ENCODE measurements at regions not wholly inside any gene's neighbourhood (a gene's known extent, or its start where the extent isn't known, plus 50 kb on each side); places are given as distances from the start of the nearest gene placed in this dataset.

- Mint-ChIP-seq H3K36me3 (no peaks in the 10 kb centered on the region), H3K27me3 (ENCODE audit: insufficient read depth, low read depth) (no peaks in the 10 kb centered on the region), H3K4me3 (no peak overlapping the region), H3K27ac (no peak overlapping the region), H3K4me1 (peaks cover 2% of the 10 kb centered on the region), H3K9me3 (no peaks in the 10 kb centered on the region)
- no peaks in the 10 kb centered on the region for H3K9me3 ChIP-seq (ENCODE audit: low read depth)
- H3K27ac ChIP-seq, result no peak overlapping the region
- no peak overlapping the region for H3K9ac ChIP-seq
- DNase-seq (ENCODE audit: low spot score), result no peak
- no peaks in the 10 kb centered on the region for H3K36me3 ChIP-seq
- H3K4me1 ChIP-seq, result no peaks in the 10 kb centered on the region
- no peak for TF ChIP-seq EZH2 (IDR thresholded peaks at IDR 0.05)
- TF ChIP-seq EZH2phosphoT487 (IDR thresholded peaks at IDR 0.05), result no peak
- no peak for TF ChIP-seq CTCF (IDR thresholded peaks at IDR 0.05)
- H3K4me3 ChIP-seq, result no peak overlapping the region
- no peaks in the 10 kb centered on the region for H3K79me2 ChIP-seq (ENCODE audit: low read depth)
- no peaks in the 10 kb centered on the region for H3K27me3 ChIP-seq
- H4K20me1 ChIP-seq (ENCODE audit: low read depth), result no peaks in the 10 kb centered on the region
- no peak overlapping the region for H2AFZ ChIP-seq (replicated peaks)
- H3K4me2 ChIP-seq, result no peak overlapping the region
- no peaks in the 10 kb centered on the region for H3F3A ChIP-seq (ENCODE audit: low read depth)
These were observed 343.1 kb upstream of the MEX3C start for GRCh38 chr18:51540562-51540961.

GRCh38 chr18:51541230-51541629 lies 343.7 kb upstream of the MEX3C start:
- Histone ChIP-seq H3K9me3 (ENCODE audit: low read depth) (no peaks in the 10 kb centered on the region), H3K36me3 (no peaks in the 10 kb centered on the region), H3K79me2 (ENCODE audit: low read depth) (no peaks in the 10 kb centered on the region), H3K4me2 (no peak overlapping the region), H3K27ac (no peak overlapping the region), H3K9ac (no peak overlapping the region), H4K20me1 (ENCODE audit: low read depth) (no peaks in the 10 kb centered on the region), H3K27me3 (no peaks in the 10 kb centered on the region), H2AFZ (replicated peaks) (no peak overlapping the region), H3K4me3 (no peak overlapping the region), H3F3A (ENCODE audit: low read depth) (no peaks in the 10 kb centered on the region), H3K4me1 (no peaks in the 10 kb centered on the region)
- Mint-ChIP-seq H3K4me1 (peaks cover 3% of the 10 kb centered on the region), H3K27me3 (ENCODE audit: insufficient read depth, low read depth) (no peaks in the 10 kb centered on the region), H3K36me3 (no peaks in the 10 kb centered on the region), H3K9me3 (no peaks in the 10 kb centered on the region), H3K4me3 (no peak overlapping the region), H3K27ac (no peak overlapping the region)
- TF ChIP-seq CTCF (IDR thresholded peaks at IDR 0.05), result no peak
- no peak for TF ChIP-seq EZH2phosphoT487 (IDR thresholded peaks at IDR 0.05)
- no peak for TF ChIP-seq EZH2 (IDR thresholded peaks at IDR 0.05)
- DNase-seq (ENCODE audit: low spot score), result no peak

- Mint-ChIP-seq H3K4me3 (no peak overlapping the region), H3K36me3 (no peaks in the 10 kb centered on the region), H3K27me3 (ENCODE audit: insufficient read depth, low read depth) (no peaks in the 10 kb centered on the region), H3K27ac (no peak overlapping the region), H3K9me3 (no peaks in the 10 kb centered on the region), H3K4me1 (peaks cover 3% of the 10 kb centered on the region)
- no peaks in the 10 kb centered on the region for H4K20me1 ChIP-seq (ENCODE audit: low read depth)
- no peaks in the 10 kb centered on the region for H3K79me2 ChIP-seq (ENCODE audit: low read depth)
- no peaks in the 10 kb centered on the region for H3K27me3 ChIP-seq
- H3K4me1 ChIP-seq, result no peaks in the 10 kb centered on the region
- no peaks in the 10 kb centered on the region for H3K36me3 ChIP-seq
- no peak for DNase-seq (ENCODE audit: low spot score)
- H3K4me2 ChIP-seq, result no peak overlapping the region
- no peak overlapping the region for H3K9ac ChIP-seq
- no peak overlapping the region for H3K27ac ChIP-seq
- TF ChIP-seq EZH2phosphoT487 (IDR thresholded peaks at IDR 0.05) (no peak), EZH2 (IDR thresholded peaks at IDR 0.05) (no peak), CTCF (IDR thresholded peaks at IDR 0.05) (no peak)
- H3F3A ChIP-seq (ENCODE audit: low read depth), result no peaks in the 10 kb centered on the region
- no peak overlapping the region for H3K4me3 ChIP-seq
- no peak overlapping the region for H2AFZ ChIP-seq (replicated peaks)
- H3K9me3 ChIP-seq (ENCODE audit: low read depth), result no peaks in the 10 kb centered on the region
These were observed 346.2 kb upstream of the MEX3C start for GRCh38 chr18:51543658-51544155.

Measured in neural progenitor cell (in vitro differentiated cells).